ENCODE measurements at regions not wholly inside any gene's neighbourhood (a gene's known extent, or its start where the extent isn't known, plus 50 kb on each side); places are given as distances from the start of the nearest gene placed in this dataset.

- TF ChIP-seq EGR1 (IDR thresholded peaks at IDR 0.05; ENCODE audit: borderline replicate concordance, low read depth, low read length) (no peak), EZH2 (IDR thresholded peaks at IDR 0.05; ENCODE audit: low read depth, low read length, severe bottlenecking) (no peak), POLR2A (IDR thresholded peaks at IDR 0.05; ENCODE audit: control extremely low read depth in 1 of 2, low read depth in 2 of 2, low read length in 2 of 2) (no peak), HDAC2 (IDR thresholded peaks at IDR 0.05; ENCODE audit: borderline replicate concordance in 1 of 2, low read depth in 2 of 2, low read length in 2 of 2) (no peak)
Measured at GRCh38 chr11:112504056-112504455, 243.4 kb upstream of the PLET1 start.

Measured in H1 (cell line).